HCT116 (cell line): ENCODE measurements at regions not wholly inside any gene's neighbourhood (a gene's known extent, or its start where the extent isn't known, plus 50 kb on each side); places are given as distances from the start of the nearest gene placed in this dataset.

ENCODE experiments used
- ATAC-seq: fragments of 200-7000 bp; cut with Tn5 transposase; 2 replicates; pipeline ENCODE4 v1.9.1; 2020; ENCODE audit warnings: mild to moderate bottlenecking, moderate library complexity
- BruUV-seq: library from RNA; stranded (reverse); fragments of 400-500 nt; replicated peaks from 2 replicates; lab custom pipeline; 2021; lab: Mats Ljungman, UMichigan
- CTCF ChIA-PET: fragments of 300-600 bp; sonication (Branson Sonifier 250); formaldehyde crosslinking; loops from one replicate; lab custom pipeline; 2021; ENCODE audit warnings: antibody characterized with exemption; lab: Charles Lee
- POLR2A ChIA-PET: fragments of 300-600, 350-600 bp; sonication (Branson Sonifier 250); formaldehyde crosslinking; loops from one replicate; lab custom pipeline; 2021; ENCODE audit warnings: antibody characterized with exemption; lab: Charles Lee
- RAD21 ChIA-PET, 2 experiments: fragments of 300-600 bp; sonication (Branson Sonifier 250); formaldehyde crosslinking; loops; one replicate each; lab custom pipeline; 2023; ENCODE audit warnings: low total read pairs in 2 of 2; ENCODE audit not compliant: uncharacterized antibody in 2 of 2, unreplicated experiment in 2 of 2, low non-redundant PET in 1 of 2; lab: Charles Lee
- DNase-seq: peaks from one replicate; pipeline ENCODE4 v3.0.0-alpha.2; 2010; ENCODE audit warnings: low read depth, low spot score
- H2AFZ ChIP-seq: fragments of 200-600 bp; shearing (Covaris generic), sonication (generic); 2 replicates; pipeline ENCODE4 v1.6.1; 2017; ENCODE audit warnings: low read depth, mixed run types, mixed read lengths, antibody characterized with exemption, low read length; ENCODE audit not compliant: poor library complexity, severe bottlenecking
- H3K27ac ChIP-seq: 2 replicates; pipeline ENCODE4 v1.5.1; 2012; ENCODE audit warnings: low read depth, low read length
- H3K27me3 ChIP-seq: fragments of 200-600 bp; sonication (generic); 2 replicates; pipeline ENCODE4 v1.6.1; 2016; ENCODE audit warnings: mixed run types, low read length, mixed read lengths; ENCODE audit not compliant: insufficient read depth
- H3K36me3 ChIP-seq, 2 experiments: fragments of 200-500 bp in 1 of 2; fragments of 200-600 bp in 1 of 2; sonication (Bioruptor generic) in 1 of 2; sonication (generic) in 1 of 2; 2 replicates each; pipeline versions ENCODE4 v1.5.1 to v1.6.1; 2014 to 2016; ENCODE audit warnings: low read length in 2 of 2, inconsistent platforms in 1 of 2, mixed read lengths in 1 of 2, mixed run types in 1 of 2; ENCODE audit not compliant: insufficient read depth in 2 of 2, control insufficient read depth in 1 of 2
- H3K4me1 ChIP-seq, 2 experiments: fragments of 200-600 bp in 1 of 2; sonication (generic) in 1 of 2; 2 replicates each; pipeline versions ENCODE4 v1.5.1 to v1.6.1; 2012 to 2017; ENCODE audit warnings: low read length in 2 of 2, inconsistent platforms in 1 of 2, mild to moderate bottlenecking in 1 of 2, mixed read lengths in 1 of 2, mixed run types in 1 of 2, moderate library complexity in 1 of 2; ENCODE audit not compliant: insufficient read depth in 2 of 2, control insufficient read depth in 1 of 2
- H3K4me2 ChIP-seq: fragments of 200-600 bp; sonication (generic); 2 replicates; pipeline ENCODE4 v1.6.1; 2017; ENCODE audit warnings: mixed run types, low read length, mixed read lengths
- H3K4me3 ChIP-seq, 2 experiments: fragments of 200-600 bp in 1 of 2; sonication (generic) in 1 of 2; replicated peaks in 1 of 2; 2 replicates each; pipeline ENCODE4 v1.5.1; 2011 to 2016; ENCODE audit warnings: low read length in 2 of 2, control low read depth in 1 of 2, low read depth in 1 of 2, mild to moderate bottlenecking in 1 of 2, mixed read lengths in 1 of 2, mixed run types in 1 of 2
- H3K79me2 ChIP-seq: fragments of 200-600 bp; sonication (generic); 2 replicates; pipeline ENCODE4 v1.6.1; 2017; ENCODE audit warnings: mild to moderate bottlenecking, mixed run types, low read length, moderate library complexity, mixed read lengths; ENCODE audit not compliant: insufficient read depth
- H3K9ac ChIP-seq: fragments of 200-600 bp; sonication (generic); 2 replicates; pipeline ENCODE4 v1.6.1; 2016; ENCODE audit warnings: low read length, mixed read lengths
- H3K9me2 ChIP-seq: fragments of 200-600 bp; sonication (generic), shearing (Covaris generic); 2 replicates; pipeline ENCODE4 v1.6.1; 2017; ENCODE audit warnings: mixed run types, mild to moderate bottlenecking, moderate library complexity; ENCODE audit not compliant: insufficient read depth
- H3K9me3 ChIP-seq, 2 experiments: fragments of 200-500 bp in 1 of 2; fragments of 200-600 bp in 1 of 2; sonication (Bioruptor generic) in 1 of 2; sonication (generic) in 1 of 2; 2 replicates each; pipeline ENCODE4 v1.6.1; 2014 to 2017; ENCODE audit warnings: low read length in 2 of 2, mixed read lengths in 2 of 2, inconsistent platforms in 1 of 2, low read depth in 1 of 2, mild to moderate bottlenecking in 1 of 2, mixed run types in 1 of 2, moderate library complexity in 1 of 2; ENCODE audit not compliant: control insufficient read depth in 1 of 2, insufficient read depth in 1 of 2
- H4K20me1 ChIP-seq: fragments of 200-600 bp; sonication (generic), shearing (Covaris generic); 2 replicates; pipeline ENCODE4 v1.6.1; 2017; ENCODE audit warnings: mixed run types, mild to moderate bottlenecking, moderate library complexity; ENCODE audit not compliant: insufficient read depth
- CBX3 ChIP-seq: IDR thresholded peaks from 2 replicates; pipeline ENCODE4 v1.6.1; 2012; ENCODE audit warnings: low read depth
- CEBPB ChIP-seq: IDR thresholded peaks from 2 replicates; pipeline ENCODE4 v1.6.1; 2012; ENCODE audit warnings: low read depth
- EGR1 ChIP-seq: IDR thresholded peaks from 2 replicates; pipeline ENCODE4 v1.6.1; 2012; ENCODE audit warnings: low read depth
- ELF1 ChIP-seq: IDR thresholded peaks from 2 replicates; pipeline ENCODE4 v1.6.1; 2012; ENCODE audit warnings: low read depth, borderline replicate concordance
- EZH2phosphoT487 ChIP-seq: fragments of 200-600 bp; IDR thresholded peaks from 2 replicates; pipeline ENCODE4 v1.6.1; 2018; ENCODE audit warnings: antibody characterized with exemption, borderline replicate concordance
- JUND ChIP-seq: IDR thresholded peaks from 2 replicates; pipeline ENCODE4 v1.6.1; 2012
- POLR2A ChIP-seq: IDR thresholded peaks from 2 replicates; pipeline ENCODE4 v1.7.0; 2011; ENCODE audit warnings: borderline replicate concordance; ENCODE audit not compliant: insufficient read depth, insufficient read length; ENCODE audit errors: extremely low read depth
- POLR2AphosphoS5 ChIP-seq: IDR thresholded peaks from 2 replicates; pipeline ENCODE4 v1.6.1; 2011; ENCODE audit warnings: mild to moderate bottlenecking, low read depth, low read length, moderate library complexity
- RAD21 ChIP-seq: IDR thresholded peaks from 2 replicates; pipeline ENCODE4 v1.6.1; 2012; ENCODE audit warnings: low read depth, mild to moderate bottlenecking
- SIN3A ChIP-seq: IDR thresholded peaks from 2 replicates; pipeline ENCODE4 v1.6.1; 2012; ENCODE audit warnings: low read depth
- SRF ChIP-seq: IDR thresholded peaks from 2 replicates; pipeline ENCODE4 v1.6.1; 2012; ENCODE audit warnings: low read depth
- TCF7L2 ChIP-seq: IDR thresholded peaks from 2 replicates; pipeline ENCODE4 v1.7.0; 2011; ENCODE audit warnings: borderline replicate concordance, inconsistent platforms; ENCODE audit not compliant: insufficient read depth, insufficient read length; ENCODE audit errors: extremely low read depth
- YY1 ChIP-seq: IDR thresholded peaks from 2 replicates; pipeline ENCODE4 v1.6.1; 2011; ENCODE audit warnings: low read length, low read depth, moderate library complexity, mild to moderate bottlenecking; ENCODE audit not compliant: insufficient replicate concordance; ENCODE audit errors: extremely low read depth
- ZFX ChIP-seq: fragments of 450-650 bp; IDR thresholded peaks from 2 replicates; pipeline ENCODE4 v1.6.1; 2017
- ZNF274 ChIP-seq: fragments of 200-500 bp; sonication (Bioruptor generic); IDR thresholded peaks from 2 replicates; pipeline ENCODE4 v1.6.1; 2014; ENCODE audit warnings: mild to moderate bottlenecking, low read depth, low read length, inconsistent platforms
- intact Hi-C: fragments of 100-400 bp; cut with micrococcal nuclease; formaldehyde crosslinking; loops from 2 replicates; pipeline ENCODE4 v1.10.0; 2022
- TF ChIP-seq, protein P1 (sequence below), 3 experiments: fragments of 200-600 bp in 1 of 3; sonication (generic) in 1 of 3; IDR thresholded peaks in 2 of 3; conservative IDR thresholded peaks in 1 of 3; 2 replicates each; pipeline ENCODE4 v1.5.1; 2012 to 2017; ENCODE audit warnings: low read depth in 2 of 3, low read length in 2 of 3, antibody characterized with exemption in 1 of 3, borderline replicate concordance in 1 of 3, control low read depth in 1 of 3, mild to moderate bottlenecking in 1 of 3, mixed read lengths in 1 of 3, mixed run types in 1 of 3, moderate library complexity in 1 of 3; ENCODE audit not compliant: insufficient read depth in 1 of 3
- TF ChIP-seq, protein P2 (sequence below): IDR thresholded peaks from 2 replicates; pipeline ENCODE4 v1.6.1; 2012; ENCODE audit warnings: low read depth
- TF ChIP-seq, protein P3 (sequence below): IDR thresholded peaks from 2 replicates; pipeline ENCODE4 v1.6.1; 2012
- TF ChIP-seq, protein P4 (sequence below): IDR thresholded peaks from 2 replicates; pipeline ENCODE4 v1.6.1; 2012
- TF ChIP-seq, protein P5 (sequence below): IDR thresholded peaks from 2 replicates; pipeline ENCODE4 v1.6.1; 2011; ENCODE audit warnings: mild to moderate bottlenecking, low read length, moderate library complexity; ENCODE audit not compliant: insufficient replicate concordance; ENCODE audit errors: extremely low read depth

DNA sequence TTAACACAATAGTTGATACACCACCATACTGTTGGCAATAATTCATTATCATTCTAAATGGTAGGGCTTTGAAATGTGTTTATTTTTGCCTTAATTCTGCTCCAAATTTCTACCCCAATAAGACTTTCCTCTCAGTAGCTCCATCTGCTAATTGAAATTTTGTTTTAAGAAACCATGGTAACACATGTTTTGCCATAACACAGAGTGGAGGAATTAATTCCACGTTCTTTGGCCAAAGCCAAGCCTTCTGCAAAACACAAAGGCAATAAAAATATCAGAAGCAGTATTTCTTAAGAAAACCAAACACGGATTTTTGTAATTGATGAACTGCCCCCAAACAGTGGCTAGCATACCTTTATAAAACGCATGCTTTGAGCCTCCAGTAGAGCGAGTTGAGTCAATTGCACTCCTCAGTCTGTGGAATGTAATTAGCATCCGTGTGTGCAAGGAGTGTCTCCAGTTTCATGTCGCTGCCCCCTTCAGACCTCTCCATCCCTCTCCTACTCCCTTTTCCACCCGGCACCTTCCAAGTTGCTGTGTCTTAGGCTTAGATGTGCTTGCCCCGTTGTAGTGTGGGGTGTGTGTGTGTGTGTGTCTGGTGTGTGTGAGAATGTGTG is 58.2 kb upstream of the CKS2 start:
- H4K20me1 ChIP-seq = no peaks in the 10 kb centered on the region
- no peak overlapping the region for H3K27ac ChIP-seq
- ChIA-PET CTCF (no interaction called here), POLR2A (no interaction called here), RAD21 (no interaction called here)
- H3K9me2 ChIP-seq = no peaks in the 10 kb centered on the region
- H3K9ac ChIP-seq = no peak overlapping the region
- no peak overlapping the region for H2AFZ ChIP-seq
- DNase-seq (no peak), ATAC-seq (no peak)
- H3K4me2 ChIP-seq = no peak overlapping the region
- BruUV-seq = no TSS peak
- H3K9me3 ChIP-seq = no peaks in the 10 kb centered on the region
- H3K79me2 ChIP-seq = no peaks in the 10 kb centered on the region
- TF ChIP-seq EZH2phosphoT487 (no peak), TCF7L2 (no peak), YY1 (no peak), RAD21 (no peak), CBX3 (no peak), ZNF274 (no peak), SRF (no peak), CEBPB (no peak), EGR1 (no peak), JUND (no peak), ZFX (no peak), POLR2AphosphoS5 (no peak), SIN3A (no peak), ELF1 (no peak), POLR2A (no peak)
- TF ChIP-seq, protein P1, sequence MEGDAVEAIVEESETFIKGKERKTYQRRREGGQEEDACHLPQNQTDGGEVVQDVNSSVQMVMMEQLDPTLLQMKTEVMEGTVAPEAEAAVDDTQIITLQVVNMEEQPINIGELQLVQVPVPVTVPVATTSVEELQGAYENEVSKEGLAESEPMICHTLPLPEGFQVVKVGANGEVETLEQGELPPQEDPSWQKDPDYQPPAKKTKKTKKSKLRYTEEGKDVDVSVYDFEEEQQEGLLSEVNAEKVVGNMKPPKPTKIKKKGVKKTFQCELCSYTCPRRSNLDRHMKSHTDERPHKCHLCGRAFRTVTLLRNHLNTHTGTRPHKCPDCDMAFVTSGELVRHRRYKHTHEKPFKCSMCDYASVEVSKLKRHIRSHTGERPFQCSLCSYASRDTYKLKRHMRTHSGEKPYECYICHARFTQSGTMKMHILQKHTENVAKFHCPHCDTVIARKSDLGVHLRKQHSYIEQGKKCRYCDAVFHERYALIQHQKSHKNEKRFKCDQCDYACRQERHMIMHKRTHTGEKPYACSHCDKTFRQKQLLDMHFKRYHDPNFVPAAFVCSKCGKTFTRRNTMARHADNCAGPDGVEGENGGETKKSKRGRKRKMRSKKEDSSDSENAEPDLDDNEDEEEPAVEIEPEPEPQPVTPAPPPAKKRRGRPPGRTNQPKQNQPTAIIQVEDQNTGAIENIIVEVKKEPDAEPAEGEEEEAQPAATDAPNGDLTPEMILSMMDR (IDR thresholded peaks at IDR 0.05 in 2 of 3, conservative IDR thresholded peaks at IDR 0.05 in 1 of 3; ENCODE audit: borderline replicate concordance in 1 of 3, insufficient read depth in 1 of 3, low read depth in 2 of 3, low read length in 2 of 3) = no peak
- TF ChIP-seq, protein P2, sequence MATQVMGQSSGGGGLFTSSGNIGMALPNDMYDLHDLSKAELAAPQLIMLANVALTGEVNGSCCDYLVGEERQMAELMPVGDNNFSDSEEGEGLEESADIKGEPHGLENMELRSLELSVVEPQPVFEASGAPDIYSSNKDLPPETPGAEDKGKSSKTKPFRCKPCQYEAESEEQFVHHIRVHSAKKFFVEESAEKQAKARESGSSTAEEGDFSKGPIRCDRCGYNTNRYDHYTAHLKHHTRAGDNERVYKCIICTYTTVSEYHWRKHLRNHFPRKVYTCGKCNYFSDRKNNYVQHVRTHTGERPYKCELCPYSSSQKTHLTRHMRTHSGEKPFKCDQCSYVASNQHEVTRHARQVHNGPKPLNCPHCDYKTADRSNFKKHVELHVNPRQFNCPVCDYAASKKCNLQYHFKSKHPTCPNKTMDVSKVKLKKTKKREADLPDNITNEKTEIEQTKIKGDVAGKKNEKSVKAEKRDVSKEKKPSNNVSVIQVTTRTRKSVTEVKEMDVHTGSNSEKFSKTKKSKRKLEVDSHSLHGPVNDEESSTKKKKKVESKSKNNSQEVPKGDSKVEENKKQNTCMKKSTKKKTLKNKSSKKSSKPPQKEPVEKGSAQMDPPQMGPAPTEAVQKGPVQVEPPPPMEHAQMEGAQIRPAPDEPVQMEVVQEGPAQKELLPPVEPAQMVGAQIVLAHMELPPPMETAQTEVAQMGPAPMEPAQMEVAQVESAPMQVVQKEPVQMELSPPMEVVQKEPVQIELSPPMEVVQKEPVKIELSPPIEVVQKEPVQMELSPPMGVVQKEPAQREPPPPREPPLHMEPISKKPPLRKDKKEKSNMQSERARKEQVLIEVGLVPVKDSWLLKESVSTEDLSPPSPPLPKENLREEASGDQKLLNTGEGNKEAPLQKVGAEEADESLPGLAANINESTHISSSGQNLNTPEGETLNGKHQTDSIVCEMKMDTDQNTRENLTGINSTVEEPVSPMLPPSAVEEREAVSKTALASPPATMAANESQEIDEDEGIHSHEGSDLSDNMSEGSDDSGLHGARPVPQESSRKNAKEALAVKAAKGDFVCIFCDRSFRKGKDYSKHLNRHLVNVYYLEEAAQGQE = no peak
- TF ChIP-seq, protein P3, sequence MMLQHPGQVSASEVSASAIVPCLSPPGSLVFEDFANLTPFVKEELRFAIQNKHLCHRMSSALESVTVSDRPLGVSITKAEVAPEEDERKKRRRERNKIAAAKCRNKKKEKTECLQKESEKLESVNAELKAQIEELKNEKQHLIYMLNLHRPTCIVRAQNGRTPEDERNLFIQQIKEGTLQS = no peak
- TF ChIP-seq, protein P4, sequence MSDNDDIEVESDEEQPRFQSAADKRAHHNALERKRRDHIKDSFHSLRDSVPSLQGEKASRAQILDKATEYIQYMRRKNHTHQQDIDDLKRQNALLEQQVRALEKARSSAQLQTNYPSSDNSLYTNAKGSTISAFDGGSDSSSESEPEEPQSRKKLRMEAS = no peak
- TF ChIP-seq, protein P5, sequence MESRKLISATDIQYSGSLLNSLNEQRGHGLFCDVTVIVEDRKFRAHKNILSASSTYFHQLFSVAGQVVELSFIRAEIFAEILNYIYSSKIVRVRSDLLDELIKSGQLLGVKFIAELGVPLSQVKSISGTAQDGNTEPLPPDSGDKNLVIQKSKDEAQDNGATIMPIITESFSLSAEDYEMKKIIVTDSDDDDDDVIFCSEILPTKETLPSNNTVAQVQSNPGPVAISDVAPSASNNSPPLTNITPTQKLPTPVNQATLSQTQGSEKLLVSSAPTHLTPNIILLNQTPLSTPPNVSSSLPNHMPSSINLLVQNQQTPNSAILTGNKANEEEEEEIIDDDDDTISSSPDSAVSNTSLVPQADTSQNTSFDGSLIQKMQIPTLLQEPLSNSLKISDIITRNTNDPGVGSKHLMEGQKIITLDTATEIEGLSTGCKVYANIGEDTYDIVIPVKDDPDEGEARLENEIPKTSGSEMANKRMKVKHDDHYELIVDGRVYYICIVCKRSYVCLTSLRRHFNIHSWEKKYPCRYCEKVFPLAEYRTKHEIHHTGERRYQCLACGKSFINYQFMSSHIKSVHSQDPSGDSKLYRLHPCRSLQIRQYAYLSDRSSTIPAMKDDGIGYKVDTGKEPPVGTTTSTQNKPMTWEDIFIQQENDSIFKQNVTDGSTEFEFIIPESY = no peak
- no peaks in the 10 kb centered on the region for H3K27me3 ChIP-seq
- no peaks in the 10 kb centered on the region for H3K4me1 ChIP-seq
- intact Hi-C loops = no loop called here
- no peaks in the 10 kb centered on the region for H3K36me3 ChIP-seq
- H3K4me3 ChIP-seq = no peak overlapping the region
